ENCODE measurements at regions not wholly inside any gene's neighbourhood (a gene's known extent, or its start where the extent isn't known, plus 50 kb on each side); places are given as distances from the start of the nearest gene placed in this dataset.

GRCh38 chr22:49224243-49224642, 603.4 kb downstream of the BRD1 start:
- TF ChIP-seq CTCF (IDR thresholded peaks at IDR 0.05; ENCODE audit: low read depth, low read length, poor library complexity, severe bottlenecking) (no peak), EZH2phosphoT487 (IDR thresholded peaks at IDR 0.05; ENCODE audit: borderline replicate concordance, low read length) (no peak)
